SHP77 (cell line): ENCODE measurements at regions not wholly inside any gene's neighbourhood (a gene's known extent, or its start where the extent isn't known, plus 50 kb on each side); places are given as distances from the start of the nearest gene placed in this dataset.
"Not testable (repeated sequence)": the region's sequence is repeated elsewhere in the genome, so short reads cannot be mapped to it uniquely, and the experiment has no call there.

Source experiments
- DNase-seq, 2 experiments: peaks; one replicate each; lab custom pipeline; 2025; lab: John Stamatoyannopoulos, UW

- no peak for DNase-seq
These were observed 199.5 kb downstream of the TBC1D2B start for GRCh38 chr15:77877869-77878577.

GRCh38 chr15:77876107-77876820, 201.2 kb downstream of the TBC1D2B start:
- DNase-seq, result not testable (repeated sequence)

GRCh38 chr15:77875066-77875721, 202.3 kb downstream of the TBC1D2B start:
- peak in 1 of 2 experiments; percentile 70 for DNase-seq

GRCh38 chr15:77874063-77874462, 203.4 kb downstream of the TBC1D2B start:
- DNase-seq, result no peak

GRCh38 chr15:77872521-77873425, 204.7 kb downstream of the TBC1D2B start:
- not testable (repeated sequence) for DNase-seq

GRCh38 chr15:77871852-77872371, 205.6 kb downstream of the TBC1D2B start:
- DNase-seq, result no peak

GRCh38 chr15:77870195-77871065, 207.1 kb downstream of the TBC1D2B start:
- peak; percentile 65 to 67 for DNase-seq

GRCh38 chr15:77869021-77869895, 208.3 kb downstream of the TBC1D2B start:
- DNase-seq, result no peak

- not testable (repeated sequence) for DNase-seq
These were observed 209.4 kb downstream of the TBC1D2B start for GRCh38 chr15:77868048-77868629.

- no peak for DNase-seq
These were observed 210.1 kb downstream of the TBC1D2B start for GRCh38 chr15:77867266-77868047.

- DNase-seq, result no peak
These were observed 210.8 kb downstream of the TBC1D2B start for GRCh38 chr15:77866596-77867125.

GRCh38 chr15:77866186-77866585, 211.3 kb downstream of the TBC1D2B start:
- DNase-seq, result no peak

- no peak for DNase-seq
These were observed 211.8 kb downstream of the TBC1D2B start for GRCh38 chr15:77865701-77866100.

GRCh38 chr15:77865106-77865610, 212.4 kb downstream of the TBC1D2B start:
- no peak for DNase-seq

GRCh38 chr15:77864211-77865105, 213.1 kb downstream of the TBC1D2B start:
- no peak for DNase-seq

GRCh38 chr15:77863491-77864105, 213.9 kb downstream of the TBC1D2B start:
- DNase-seq, result no peak
